ENCODE measurements at regions not wholly inside any gene's neighbourhood (a gene's known extent, or its start where the extent isn't known, plus 50 kb on each side); places are given as distances from the start of the nearest gene placed in this dataset.

DNA sequence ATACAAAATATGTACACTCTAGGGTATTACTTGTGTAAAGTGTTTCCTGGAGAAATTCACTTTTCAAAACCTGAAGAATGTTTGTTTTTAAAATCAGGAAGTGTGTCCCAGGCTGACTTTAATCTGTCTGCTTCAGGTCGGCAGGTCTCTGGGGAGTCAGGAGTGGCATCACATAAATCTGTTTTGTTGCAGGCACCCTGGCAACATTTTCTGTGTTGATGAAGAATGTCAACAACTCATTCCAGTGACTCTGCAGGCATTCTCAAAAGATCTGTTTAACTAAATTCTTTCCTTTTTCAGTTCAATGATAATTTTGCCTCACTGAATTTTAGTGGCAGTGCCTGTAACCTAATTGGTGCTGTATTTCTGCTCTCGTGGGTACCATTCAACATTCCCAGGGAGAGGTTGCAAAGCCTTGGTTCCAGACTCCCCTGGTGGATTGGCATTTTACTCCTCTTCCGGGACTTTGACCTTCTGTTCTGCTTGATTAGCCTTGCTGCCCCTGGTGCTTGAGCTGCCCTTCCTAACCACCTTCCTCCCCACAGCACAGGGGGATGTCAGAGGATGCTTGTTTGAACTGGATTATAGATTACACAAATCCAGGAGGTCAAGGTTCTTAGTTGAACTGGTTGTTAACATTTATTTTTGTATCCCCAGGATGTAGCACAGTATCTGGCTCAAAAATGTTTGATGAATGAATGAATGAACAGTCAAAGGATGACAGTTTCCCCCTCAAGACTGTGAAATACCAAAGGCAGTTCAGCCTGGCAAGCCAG lies 55.4 kb upstream of the LPGAT1 start:
- WGBS, result 44% methylated on average over 3 of the region's 3 CpGs
- Histone ChIP-seq H3K36me3 (ENCODE audit: control insufficient read depth in 1 of 2, insufficient read depth in 2 of 2, low read depth in 1 of 2, low read length in 2 of 2) (no peaks in the 10 kb centered on the region), H3K14ac (ENCODE audit: low read length in 2 of 2) (no peak overlapping the region), H2AFZ (ENCODE audit: low read depth, low read length) (no peak overlapping the region), H4K91ac (ENCODE audit: low read length) (no peak overlapping the region), H3K4me3 (ENCODE audit: insufficient read depth in 1 of 2, low read depth in 1 of 2, low read length in 2 of 2) (no peak overlapping the region), H4K8ac (ENCODE audit: low read length) (no peak overlapping the region), H3K4ac (ENCODE audit: low read depth in 1 of 2, low read length in 2 of 2) (no peak overlapping the region), H3K4me2 (ENCODE audit: low read length, poor library complexity, severe bottlenecking) (no peak overlapping the region), H2BK12ac (ENCODE audit: low read length in 2 of 2) (no peak overlapping the region), H3K18ac (ENCODE audit: low read depth in 1 of 2, low read length in 2 of 2) (no peak overlapping the region), H3K9me3 (ENCODE audit: control insufficient read depth, low read length) (peaks cover 10% of the 10 kb centered on the region), H2BK5ac (ENCODE audit: low read depth, low read length, poor library complexity, severe bottlenecking) (no peak overlapping the region), H2BK15ac (ENCODE audit: low read depth, poor library complexity, severe bottlenecking) (no peak overlapping the region), H3K9ac (ENCODE audit: low read length) (no peak overlapping the region), H3K79me1 (replicated peaks; ENCODE audit: low read length, poor library complexity, severe bottlenecking) (no peaks in the 10 kb centered on the region), H3K27ac (ENCODE audit: low read length, poor library complexity, severe bottlenecking) (no peak overlapping the region), H3K4me1 (ENCODE audit: control insufficient read depth, insufficient read depth, low read depth, low read length) (peaks cover 8% of the 10 kb centered on the region), H2AK5ac (ENCODE audit: low read length, severe bottlenecking) (no peak overlapping the region), H3K27me3 (ENCODE audit: control insufficient read depth in 1 of 2, insufficient read depth in 1 of 2, low read length in 2 of 2) (peaks cover 0 to 20% of the 10 kb centered on the region in 2 experiments), H3K23ac (ENCODE audit: low read length in 2 of 2) (no peak overlapping the region), H2BK120ac (ENCODE audit: low read depth, low read length) (no peak overlapping the region)
- no peak for DNase-seq

DNA sequence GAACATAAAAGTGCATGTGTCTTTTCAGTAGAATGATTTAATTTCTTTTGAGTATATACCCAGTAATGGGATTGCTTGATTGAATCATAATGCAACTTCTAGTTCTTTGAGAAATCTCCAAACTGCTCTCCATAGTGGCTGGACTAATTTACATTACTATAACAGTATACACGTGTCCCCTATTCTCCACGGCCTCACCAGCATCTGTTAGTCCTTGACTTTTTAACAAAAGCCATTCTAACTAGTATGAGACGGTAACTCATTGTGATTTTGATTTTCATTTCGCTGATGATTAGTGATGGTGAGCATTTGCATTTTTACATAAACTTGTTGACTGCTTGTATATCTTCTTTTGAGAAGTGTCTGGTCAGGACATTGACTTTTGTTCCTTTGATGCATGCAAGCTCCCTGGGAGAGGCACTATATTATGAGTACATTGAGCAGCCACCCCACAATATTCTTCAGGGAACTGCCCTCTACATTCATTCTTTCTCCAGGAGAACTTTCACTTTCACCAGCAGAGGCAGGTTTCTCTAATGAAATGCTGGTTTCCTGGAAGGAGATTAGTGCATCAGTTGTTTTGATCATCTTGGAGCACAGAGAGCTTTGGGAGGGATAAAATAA lies 51.9 kb upstream of the LPGAT1 start:
- H3K23ac ChIP-seq (ENCODE audit: low read length in 2 of 2), result no peak overlapping the region
- H2AFZ ChIP-seq (ENCODE audit: low read depth, low read length), result no peak overlapping the region
- H2AK5ac ChIP-seq (ENCODE audit: low read length, severe bottlenecking), result no peak overlapping the region
- no peak overlapping the region for H3K14ac ChIP-seq (ENCODE audit: low read length in 2 of 2)
- H3K36me3 ChIP-seq (ENCODE audit: control insufficient read depth in 1 of 2, insufficient read depth in 2 of 2, low read depth in 1 of 2, low read length in 2 of 2), result no peaks in the 10 kb centered on the region
- no peak overlapping the region for H3K27ac ChIP-seq (ENCODE audit: low read length, poor library complexity, severe bottlenecking)
- H3K4me1 ChIP-seq (ENCODE audit: control insufficient read depth, insufficient read depth, low read depth, low read length), result peaks cover 3% of the 10 kb centered on the region
- H3K27me3 ChIP-seq (ENCODE audit: control insufficient read depth in 1 of 2, insufficient read depth in 1 of 2, low read length in 2 of 2), result peaks cover 0 to 20% of the 10 kb centered on the region in 2 experiments
- WGBS, result 97% methylated on average over 2 of the region's 4 CpGs
- H3K79me1 ChIP-seq (replicated peaks; ENCODE audit: low read length, poor library complexity, severe bottlenecking), result no peaks in the 10 kb centered on the region
- DNase-seq, result no peak
- no peak overlapping the region for H2BK15ac ChIP-seq (ENCODE audit: low read depth, poor library complexity, severe bottlenecking)
- no peak overlapping the region for H2BK12ac ChIP-seq (ENCODE audit: low read length in 2 of 2)
- H3K9me3 ChIP-seq (ENCODE audit: control insufficient read depth, low read length), result peaks cover 12% of the 10 kb centered on the region
- no peak overlapping the region for H3K4ac ChIP-seq (ENCODE audit: low read depth in 1 of 2, low read length in 2 of 2)
- no peak overlapping the region for H4K8ac ChIP-seq (ENCODE audit: low read length)
- no peak overlapping the region for H2BK120ac ChIP-seq (ENCODE audit: low read depth, low read length)
- H3K4me2 ChIP-seq (ENCODE audit: low read length, poor library complexity, severe bottlenecking), result no peak overlapping the region
- H3K18ac ChIP-seq (ENCODE audit: low read depth in 1 of 2, low read length in 2 of 2), result no peak overlapping the region
- H4K91ac ChIP-seq (ENCODE audit: low read length), result no peak overlapping the region
- no peak overlapping the region for H2BK5ac ChIP-seq (ENCODE audit: low read depth, low read length, poor library complexity, severe bottlenecking)
- no peak overlapping the region for H3K4me3 ChIP-seq (ENCODE audit: insufficient read depth in 1 of 2, low read depth in 1 of 2, low read length in 2 of 2)
- H3K9ac ChIP-seq (ENCODE audit: low read length), result no peak overlapping the region
